GM23338 (cell line): ENCODE measurements at regions not wholly inside any gene's neighbourhood (a gene's known extent, or its start where the extent isn't known, plus 50 kb on each side); places are given as distances from the start of the nearest gene placed in this dataset.

Experiments
- EZH2 ChIP-seq: fragments of 200-600 bp; sonication (generic); IDR thresholded peaks from one replicate; pipeline ENCODE4 v1.8.0; 2017; ENCODE audit warnings: antibody characterized with exemption, mild to moderate bottlenecking, low read depth; ENCODE audit not compliant: unreplicated experiment
- JUNB ChIP-seq: IDR thresholded peaks from one replicate; pipeline ENCODE4 v1.6.1; 2016; ENCODE audit warnings: antibody characterized with exemption; ENCODE audit not compliant: unreplicated experiment
- NANOG ChIP-seq: IDR thresholded peaks from 2 replicates; pipeline ENCODE4 v1.6.1; 2016; ENCODE audit warnings: antibody characterized with exemption, borderline replicate concordance
- TF ChIP-seq, protein P1 (sequence below), 2 experiments: fragments of 200-600 bp in 1 of 2; sonication (generic) in 1 of 2; conservative IDR thresholded peaks; 2 replicates each; pipeline versions ENCODE4 v1.5.1 to v1.6.1; 2016 to 2017; ENCODE audit warnings: antibody characterized with exemption in 2 of 2, low read depth in 2 of 2, mild to moderate bottlenecking in 2 of 2, moderate library complexity in 1 of 2

DNA sequence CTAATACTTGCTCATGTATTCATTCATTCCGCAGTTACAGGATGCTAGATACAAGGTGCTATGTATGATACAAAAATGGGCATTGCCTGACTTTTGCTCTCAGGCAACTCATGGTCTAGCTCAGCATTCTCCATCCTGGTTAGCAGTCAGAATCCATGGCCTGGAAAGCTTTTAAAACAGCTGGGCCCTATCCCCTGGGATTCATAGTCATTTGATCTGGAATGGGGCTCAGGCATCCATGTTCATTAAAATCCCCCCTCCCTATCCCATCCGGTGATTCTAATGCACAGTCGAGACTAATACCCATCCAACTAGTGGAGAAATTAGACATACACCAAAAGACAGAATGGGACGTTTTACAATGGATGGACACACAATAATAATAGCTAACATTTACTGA, 104.1 kb upstream of the TMEM132E start:
- TF ChIP-seq JUNB (no peak), NANOG (no peak), EZH2 (no peak)
- TF ChIP-seq, protein P1, sequence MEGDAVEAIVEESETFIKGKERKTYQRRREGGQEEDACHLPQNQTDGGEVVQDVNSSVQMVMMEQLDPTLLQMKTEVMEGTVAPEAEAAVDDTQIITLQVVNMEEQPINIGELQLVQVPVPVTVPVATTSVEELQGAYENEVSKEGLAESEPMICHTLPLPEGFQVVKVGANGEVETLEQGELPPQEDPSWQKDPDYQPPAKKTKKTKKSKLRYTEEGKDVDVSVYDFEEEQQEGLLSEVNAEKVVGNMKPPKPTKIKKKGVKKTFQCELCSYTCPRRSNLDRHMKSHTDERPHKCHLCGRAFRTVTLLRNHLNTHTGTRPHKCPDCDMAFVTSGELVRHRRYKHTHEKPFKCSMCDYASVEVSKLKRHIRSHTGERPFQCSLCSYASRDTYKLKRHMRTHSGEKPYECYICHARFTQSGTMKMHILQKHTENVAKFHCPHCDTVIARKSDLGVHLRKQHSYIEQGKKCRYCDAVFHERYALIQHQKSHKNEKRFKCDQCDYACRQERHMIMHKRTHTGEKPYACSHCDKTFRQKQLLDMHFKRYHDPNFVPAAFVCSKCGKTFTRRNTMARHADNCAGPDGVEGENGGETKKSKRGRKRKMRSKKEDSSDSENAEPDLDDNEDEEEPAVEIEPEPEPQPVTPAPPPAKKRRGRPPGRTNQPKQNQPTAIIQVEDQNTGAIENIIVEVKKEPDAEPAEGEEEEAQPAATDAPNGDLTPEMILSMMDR (conservative IDR thresholded peaks at IDR 0.05; ENCODE audit: low read depth in 2 of 2), result no peak
